IMR-90 (cell line): ENCODE measurements at regions not wholly inside any gene's neighbourhood (a gene's known extent, or its start where the extent isn't known, plus 50 kb on each side); places are given as distances from the start of the nearest gene placed in this dataset.

Experiments
- ATAC-seq: fragments of 200-7000 bp; cut with Tn5 transposase; 2 replicates; pipeline ENCODE4 v1.9.1; 2020; ENCODE audit warnings: low read depth, mild to moderate bottlenecking, moderate library complexity
- BruUV-seq: library from RNA; stranded (reverse); fragments of 400-500 nt; replicated peaks from 2 replicates; lab custom pipeline; 2021; lab: Mats Ljungman, UMichigan
- CTCF ChIA-PET: fragments of 300-600 bp; formaldehyde crosslinking; extraction: SDS; loops from one replicate; lab custom pipeline; 2021; ENCODE audit warnings: antibody characterized with exemption; lab: Yijun Ruan, JAX
- POLR2A ChIA-PET: fragments of 300-600 bp; sonication (Branson Sonifier 250); formaldehyde crosslinking; loops from one replicate; lab custom pipeline; 2022; ENCODE audit warnings: antibody characterized with exemption; ENCODE audit not compliant: unreplicated experiment; lab: Charles Lee
- DNase-seq: peaks from one replicate; pipeline ENCODE4 v3.0.0; 2013
- H2AFZ ChIP-seq: replicated peaks from 2 replicates; pipeline ENCODE3; 2013; ENCODE audit warnings: low read length, mild to moderate bottlenecking; ENCODE audit not compliant: poor library complexity
- H2AK5ac ChIP-seq: 2 replicates; pipeline ENCODE4 v1.6.1; 2013; ENCODE audit warnings: low read depth, low read length, inconsistent platforms
- H2AK9ac ChIP-seq: replicated peaks from 2 replicates; pipeline ENCODE3; 2013; ENCODE audit warnings: mild to moderate bottlenecking, low read depth, low read length, moderate library complexity; ENCODE audit not compliant: poor library complexity
- H2BK120ac ChIP-seq: 2 replicates; pipeline ENCODE4 v1.6.1; 2013; ENCODE audit warnings: low read depth, low read length, inconsistent platforms
- H2BK15ac ChIP-seq: 3 replicates; pipeline ENCODE4 v1.6.1; 2013; ENCODE audit warnings: low read depth, low read length, inconsistent platforms
- H2BK20ac ChIP-seq: 2 replicates; pipeline ENCODE4 v1.6.1; 2013; ENCODE audit warnings: low read depth, mild to moderate bottlenecking, inconsistent platforms, low read length, moderate library complexity
- H2BK5ac ChIP-seq: 2 replicates; pipeline ENCODE4 v1.6.1; 2013; ENCODE audit warnings: mild to moderate bottlenecking, low read depth, low read length, inconsistent platforms; ENCODE audit not compliant: poor library complexity, severe bottlenecking
- H3K14ac ChIP-seq: replicated peaks from 2 replicates; pipeline ENCODE4 v1.6.1; 2013; ENCODE audit warnings: low read depth, low read length, inconsistent platforms
- H3K18ac ChIP-seq: 2 replicates; pipeline ENCODE4 v1.6.1; 2013; ENCODE audit warnings: low read depth, low read length, control low read depth
- H3K23ac ChIP-seq: 2 replicates; pipeline ENCODE4 v1.6.1; 2013; ENCODE audit warnings: low read depth, low read length, inconsistent platforms
- H3K27ac ChIP-seq: 2 replicates; pipeline ENCODE4 v1.5.1; 2013; ENCODE audit warnings: mild to moderate bottlenecking, control low read depth, low read length; ENCODE audit not compliant: insufficient read depth
- H3K27me3 ChIP-seq: 2 replicates; pipeline ENCODE4 v1.6.1; 2013; ENCODE audit warnings: low read length; ENCODE audit not compliant: control insufficient read depth, insufficient read depth
- H3K36me3 ChIP-seq: 2 replicates; pipeline ENCODE4 v1.6.1; 2013; ENCODE audit warnings: low read length, mixed read lengths; ENCODE audit not compliant: control insufficient read depth, insufficient read depth
- H3K4ac ChIP-seq: 2 replicates; pipeline ENCODE4 v1.6.1; 2013; ENCODE audit warnings: low read depth, low read length, inconsistent platforms
- H3K4me1 ChIP-seq: 2 replicates; pipeline ENCODE4 v1.6.1; 2013; ENCODE audit warnings: low read length, mixed read lengths; ENCODE audit not compliant: control insufficient read depth, insufficient read depth
- H3K4me2 ChIP-seq: 2 replicates; pipeline ENCODE4 v1.6.1; 2013; ENCODE audit warnings: low read depth, mild to moderate bottlenecking, control low read depth, low read length, moderate library complexity
- H3K4me3 ChIP-seq: 2 replicates; pipeline ENCODE4 v1.5.1; 2013; ENCODE audit warnings: low read depth, mild to moderate bottlenecking, control low read depth, low read length, moderate library complexity; ENCODE audit not compliant: insufficient read depth
- H3K56ac ChIP-seq: 2 replicates; pipeline ENCODE4 v1.6.1; 2013; ENCODE audit warnings: low read length, inconsistent platforms; ENCODE audit not compliant: insufficient read depth; ENCODE audit errors: extremely low read depth
- H3K79me1 ChIP-seq, 2 experiments: 2 replicates each; pipeline ENCODE4 v1.6.1; 2013; ENCODE audit warnings: low read length in 2 of 2, inconsistent platforms in 1 of 2, low read depth in 1 of 2
- H3K9ac ChIP-seq: 2 replicates; pipeline ENCODE4 v1.6.1; 2013; ENCODE audit warnings: low read depth, low read length, control low read depth
- H3K9me1 ChIP-seq: 2 replicates; pipeline ENCODE4 v1.6.1; 2013; ENCODE audit warnings: low read length, inconsistent platforms; ENCODE audit not compliant: insufficient read depth
- H3K9me3 ChIP-seq: 2 replicates; pipeline ENCODE4 v1.6.1; 2013; ENCODE audit warnings: low read length; ENCODE audit not compliant: control insufficient read depth, insufficient read depth
- H4K20me1 ChIP-seq: 2 replicates; pipeline ENCODE4 v1.6.1; 2013; ENCODE audit warnings: low read length, inconsistent platforms; ENCODE audit not compliant: insufficient read depth
- H4K5ac ChIP-seq: 2 replicates; pipeline ENCODE4 v1.6.1; 2013; ENCODE audit warnings: mild to moderate bottlenecking, low read depth, low read length, control low read depth
- H4K8ac ChIP-seq, 2 experiments: 2 replicates each; pipeline ENCODE4 v1.6.1; 2013; ENCODE audit warnings: low read depth in 2 of 2, low read length in 2 of 2, control low read depth in 1 of 2, inconsistent platforms in 1 of 2
- H4K91ac ChIP-seq: 2 replicates; pipeline ENCODE4 v1.6.1; 2013; ENCODE audit warnings: low read depth, low read length, inconsistent platforms; ENCODE audit not compliant: insufficient read depth
- BHLHE40 ChIP-seq: fragments of 150-350 bp; IDR thresholded peaks from 2 replicates; pipeline ENCODE4 v1.6.1; 2016; ENCODE audit warnings: mild to moderate bottlenecking, low read depth, low read length
- CEBPB ChIP-seq: IDR thresholded peaks from 2 replicates; pipeline ENCODE4 v1.6.1; 2012; ENCODE audit warnings: low read depth, low read length, improper control_type of control experiment
- CHD1 ChIP-seq: IDR thresholded peaks from 2 replicates; pipeline ENCODE4 v1.6.1; 2012; ENCODE audit warnings: low read depth, low read length, improper control_type of control experiment
- CTCF ChIP-seq: conservative IDR thresholded peaks from 2 replicates; pipeline ENCODE4 v1.5.1; 2012; ENCODE audit warnings: mild to moderate bottlenecking, low read depth, low read length, improper control_type of control experiment
- ELK1 ChIP-seq: fragments of 150-350 bp; IDR thresholded peaks from 2 replicates; pipeline ENCODE4 v1.6.1; 2016; ENCODE audit warnings: low read depth, mild to moderate bottlenecking, low read length, moderate library complexity, borderline replicate concordance
- FOS ChIP-seq: fragments of 150-350 bp; IDR thresholded peaks from 2 replicates; pipeline ENCODE4 v1.6.1; 2016; ENCODE audit warnings: low read depth, low read length
- MAFK ChIP-seq: IDR thresholded peaks from 2 replicates; pipeline ENCODE4 v1.6.1; 2012; ENCODE audit warnings: low read depth, low read length, improper control_type of control experiment
- MAZ ChIP-seq: IDR thresholded peaks from 2 replicates; pipeline ENCODE4 v1.6.1; 2012; ENCODE audit warnings: low read depth, mild to moderate bottlenecking, low read length, improper control_type of control experiment, moderate library complexity, borderline replicate concordance
- MXI1 ChIP-seq: IDR thresholded peaks from 2 replicates; pipeline ENCODE4 v1.6.1; 2012; ENCODE audit warnings: low read depth, mild to moderate bottlenecking, low read length, moderate library complexity, borderline replicate concordance
- NFE2L2 ChIP-seq: fragments of 150-350 bp; IDR thresholded peaks from 2 replicates; pipeline ENCODE4 v1.6.1; 2016; ENCODE audit warnings: low read depth, mild to moderate bottlenecking, low read length
- POLR2A ChIP-seq: IDR thresholded peaks from 2 replicates; pipeline ENCODE4 v1.6.1; 2012; ENCODE audit warnings: mild to moderate bottlenecking, low read depth, low read length
- RAD21 ChIP-seq: IDR thresholded peaks from 2 replicates; pipeline ENCODE4 v1.6.1; 2012; ENCODE audit warnings: low read length, improper control_type of control experiment
- RCOR1 ChIP-seq: IDR thresholded peaks from 2 replicates; pipeline ENCODE4 v1.6.1; 2012; ENCODE audit warnings: mild to moderate bottlenecking, low read length, improper control_type of control experiment; ENCODE audit not compliant: insufficient replicate concordance
- RFX5 ChIP-seq: IDR thresholded peaks from 2 replicates; pipeline ENCODE4 v1.8.0; 2012; ENCODE audit warnings: low read depth, mild to moderate bottlenecking, low read length, moderate library complexity
- SMC3 ChIP-seq: fragments of 150-350 bp; IDR thresholded peaks from 2 replicates; pipeline ENCODE4 v1.6.1; 2016; ENCODE audit warnings: low read depth, mild to moderate bottlenecking, antibody characterized with exemption, low read length, moderate library complexity
- WGBS, 2 experiments: methylation state at CpG; one replicate each; pipeline versions ENCODE4 v1.1.5 to v1.1.7; 2013; ENCODE audit warnings: missing lambda C conversion rate in 2 of 2; ENCODE audit not compliant: insufficient read length in 1 of 2; ENCODE audit errors: extremely low coverage in 2 of 2; 5-methylcytosine and 5-hydroxymethylcytosine counted together
- dilution Hi-C: fragments of 300-500 bp; cut with HindIII; formaldehyde crosslinking; loops from one replicate; pipeline ENCODE4 v1.14.3; 2018; ENCODE audit warnings: low sequenced_read_pairs; ENCODE audit not compliant: unreplicated experiment
- in situ Hi-C: fragments of 300-500 bp; cut with MboI; formaldehyde crosslinking; loops from 3 replicates; pipeline ENCODE4 v1.14.3; 2019; ENCODE audit warnings: low sequenced_read_pairs, inconsistent platforms, mixed read lengths
- intact Hi-C: fragments of 100-400 bp; cut with micrococcal nuclease; formaldehyde crosslinking; loops from 2 replicates; pipeline ENCODE4 v1.10.0; 2022
- TF ChIP-seq, protein P1 (sequence below): fragments of 150-350 bp; IDR thresholded peaks from 2 replicates; pipeline ENCODE4 v1.6.1; 2017; ENCODE audit warnings: mild to moderate bottlenecking, antibody characterized with exemption, low read length, low read depth

DNA sequence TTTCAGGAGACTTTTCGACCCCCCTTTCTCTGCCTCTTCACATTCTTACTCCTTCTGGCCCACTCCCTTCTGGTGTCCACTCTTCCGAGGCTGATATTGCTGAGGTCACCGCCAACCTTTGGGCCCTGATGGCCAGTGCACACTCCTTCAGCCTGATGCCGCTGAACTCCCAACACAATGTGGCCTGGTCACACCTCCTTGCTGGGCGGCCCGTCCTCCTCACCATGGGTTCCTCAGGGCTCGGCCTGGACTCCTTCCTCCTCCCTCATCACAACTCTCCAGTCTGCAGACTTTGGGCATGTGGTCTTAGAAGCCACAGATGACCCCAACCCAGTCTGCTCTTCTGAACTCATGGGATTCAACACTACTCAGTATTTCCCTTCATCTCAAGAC, 583.0 kb upstream of the MGMT start:
- Histone ChIP-seq H4K5ac (no peak overlapping the region), H2AK5ac (no peak overlapping the region), H3K23ac (no peak overlapping the region), H3K27me3 (no peaks in the 10 kb centered on the region), H3K79me1 (no peaks in the 10 kb centered on the region), H4K20me1 (no peaks in the 10 kb centered on the region), H3K9ac (no peak overlapping the region), H4K8ac (no peak overlapping the region), H4K91ac (no peak overlapping the region), H3K4me2 (no peak overlapping the region), H3K4me3 (no peak overlapping the region), H3K4me1 (no peaks in the 10 kb centered on the region), H3K27ac (no peak overlapping the region), H2BK15ac (no peak overlapping the region), H2BK120ac (no peak overlapping the region), H3K4ac (no peak overlapping the region), H2BK5ac (no peak overlapping the region), H2AK9ac (no peak overlapping the region), H3K36me3 (no peaks in the 10 kb centered on the region), H3K18ac (no peak overlapping the region), H3K56ac (no peak overlapping the region), H3K14ac (no peak overlapping the region), H3K9me1 (no peaks in the 10 kb centered on the region), H3K9me3 (peaks cover 47% of the 10 kb centered on the region), H2AFZ (no peak overlapping the region), H2BK20ac (no peak overlapping the region)
- in situ Hi-C loops (no loop called here), intact Hi-C loops (no loop called here), dilution Hi-C loops (no loop called here)
- no peak for DNase-seq
- WGBS, 2 experiments, result 14% methylated on average over 2 of the region's 7 CpGs; no CpG with 5 or more reads in 1 of the 2 experiments
- TF ChIP-seq CTCF (no peak), RFX5 (no peak), MAZ (no peak), CHD1 (no peak), BHLHE40 (no peak), POLR2A (no peak), CEBPB (no peak), MXI1 (no peak), ELK1 (no peak), RCOR1 (no peak), SMC3 (no peak), MAFK (no peak), FOS (no peak), RAD21 (no peak), NFE2L2 (no peak)
- TF ChIP-seq, protein P1, sequence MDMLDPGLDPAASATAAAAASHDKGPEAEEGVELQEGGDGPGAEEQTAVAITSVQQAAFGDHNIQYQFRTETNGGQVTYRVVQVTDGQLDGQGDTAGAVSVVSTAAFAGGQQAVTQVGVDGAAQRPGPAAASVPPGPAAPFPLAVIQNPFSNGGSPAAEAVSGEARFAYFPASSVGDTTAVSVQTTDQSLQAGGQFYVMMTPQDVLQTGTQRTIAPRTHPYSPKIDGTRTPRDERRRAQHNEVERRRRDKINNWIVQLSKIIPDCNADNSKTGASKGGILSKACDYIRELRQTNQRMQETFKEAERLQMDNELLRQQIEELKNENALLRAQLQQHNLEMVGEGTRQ, result no peak
- no peak for ATAC-seq
- no TSS peak for BruUV-seq
- CTCF ChIA-PET, result no interaction called here
- POLR2A ChIA-PET, result no interaction called here
